HCT116 (cell line): ENCODE measurements at regions not wholly inside any gene's neighbourhood (a gene's known extent, or its start where the extent isn't known, plus 50 kb on each side); places are given as distances from the start of the nearest gene placed in this dataset.

Experiments
- ATAC-seq: fragments of 200-7000 bp; cut with Tn5 transposase; 2 replicates; pipeline ENCODE4 v1.9.1; 2020; ENCODE audit warnings: mild to moderate bottlenecking, moderate library complexity
- BruUV-seq: library from RNA; stranded (reverse); fragments of 400-500 nt; replicated peaks from 2 replicates; lab custom pipeline; 2021; lab: Mats Ljungman, UMichigan
- CTCF ChIA-PET: fragments of 300-600 bp; sonication (Branson Sonifier 250); formaldehyde crosslinking; loops from one replicate; lab custom pipeline; 2021; ENCODE audit warnings: antibody characterized with exemption; lab: Charles Lee
- POLR2A ChIA-PET: fragments of 300-600, 350-600 bp; sonication (Branson Sonifier 250); formaldehyde crosslinking; loops from one replicate; lab custom pipeline; 2021; ENCODE audit warnings: antibody characterized with exemption; lab: Charles Lee
- RAD21 ChIA-PET, 2 experiments: fragments of 300-600 bp; sonication (Branson Sonifier 250); formaldehyde crosslinking; loops; one replicate each; lab custom pipeline; 2023; ENCODE audit warnings: low total read pairs in 2 of 2; ENCODE audit not compliant: uncharacterized antibody in 2 of 2, unreplicated experiment in 2 of 2, low non-redundant PET in 1 of 2; lab: Charles Lee
- DNase-seq: peaks from one replicate; pipeline ENCODE4 v3.0.0-alpha.2; 2010; ENCODE audit warnings: low read depth, low spot score
- H2AFZ ChIP-seq: fragments of 200-600 bp; shearing (Covaris generic), sonication (generic); 2 replicates; pipeline ENCODE4 v1.6.1; 2017; ENCODE audit warnings: low read depth, mixed run types, mixed read lengths, antibody characterized with exemption, low read length; ENCODE audit not compliant: poor library complexity, severe bottlenecking
- H3K27ac ChIP-seq: 2 replicates; pipeline ENCODE4 v1.5.1; 2012; ENCODE audit warnings: low read depth, low read length
- H3K27me3 ChIP-seq: fragments of 200-600 bp; sonication (generic); 2 replicates; pipeline ENCODE4 v1.6.1; 2016; ENCODE audit warnings: mixed run types, low read length, mixed read lengths; ENCODE audit not compliant: insufficient read depth
- H3K36me3 ChIP-seq, 2 experiments: fragments of 200-500 bp in 1 of 2; fragments of 200-600 bp in 1 of 2; sonication (Bioruptor generic) in 1 of 2; sonication (generic) in 1 of 2; 2 replicates each; pipeline versions ENCODE4 v1.5.1 to v1.6.1; 2014 to 2016; ENCODE audit warnings: low read length in 2 of 2, inconsistent platforms in 1 of 2, mixed read lengths in 1 of 2, mixed run types in 1 of 2; ENCODE audit not compliant: insufficient read depth in 2 of 2, control insufficient read depth in 1 of 2
- H3K4me1 ChIP-seq, 2 experiments: fragments of 200-600 bp in 1 of 2; sonication (generic) in 1 of 2; 2 replicates each; pipeline versions ENCODE4 v1.5.1 to v1.6.1; 2012 to 2017; ENCODE audit warnings: low read length in 2 of 2, inconsistent platforms in 1 of 2, mild to moderate bottlenecking in 1 of 2, mixed read lengths in 1 of 2, mixed run types in 1 of 2, moderate library complexity in 1 of 2; ENCODE audit not compliant: insufficient read depth in 2 of 2, control insufficient read depth in 1 of 2
- H3K4me2 ChIP-seq: fragments of 200-600 bp; sonication (generic); 2 replicates; pipeline ENCODE4 v1.6.1; 2017; ENCODE audit warnings: mixed run types, low read length, mixed read lengths
- H3K4me3 ChIP-seq, 2 experiments: fragments of 200-600 bp in 1 of 2; sonication (generic) in 1 of 2; replicated peaks in 1 of 2; 2 replicates each; pipeline ENCODE4 v1.5.1; 2011 to 2016; ENCODE audit warnings: low read length in 2 of 2, control low read depth in 1 of 2, low read depth in 1 of 2, mild to moderate bottlenecking in 1 of 2, mixed read lengths in 1 of 2, mixed run types in 1 of 2
- H3K79me2 ChIP-seq: fragments of 200-600 bp; sonication (generic); 2 replicates; pipeline ENCODE4 v1.6.1; 2017; ENCODE audit warnings: mild to moderate bottlenecking, mixed run types, low read length, moderate library complexity, mixed read lengths; ENCODE audit not compliant: insufficient read depth
- H3K9ac ChIP-seq: fragments of 200-600 bp; sonication (generic); 2 replicates; pipeline ENCODE4 v1.6.1; 2016; ENCODE audit warnings: low read length, mixed read lengths
- H3K9me2 ChIP-seq: fragments of 200-600 bp; sonication (generic), shearing (Covaris generic); 2 replicates; pipeline ENCODE4 v1.6.1; 2017; ENCODE audit warnings: mixed run types, mild to moderate bottlenecking, moderate library complexity; ENCODE audit not compliant: insufficient read depth
- H3K9me3 ChIP-seq, 2 experiments: fragments of 200-500 bp in 1 of 2; fragments of 200-600 bp in 1 of 2; sonication (Bioruptor generic) in 1 of 2; sonication (generic) in 1 of 2; 2 replicates each; pipeline ENCODE4 v1.6.1; 2014 to 2017; ENCODE audit warnings: low read length in 2 of 2, mixed read lengths in 2 of 2, inconsistent platforms in 1 of 2, low read depth in 1 of 2, mild to moderate bottlenecking in 1 of 2, mixed run types in 1 of 2, moderate library complexity in 1 of 2; ENCODE audit not compliant: control insufficient read depth in 1 of 2, insufficient read depth in 1 of 2
- H4K20me1 ChIP-seq: fragments of 200-600 bp; sonication (generic), shearing (Covaris generic); 2 replicates; pipeline ENCODE4 v1.6.1; 2017; ENCODE audit warnings: mixed run types, mild to moderate bottlenecking, moderate library complexity; ENCODE audit not compliant: insufficient read depth
- ATF3 ChIP-seq: IDR thresholded peaks from 2 replicates; pipeline ENCODE4 v1.6.1; 2012
- CEBPB ChIP-seq: IDR thresholded peaks from 2 replicates; pipeline ENCODE4 v1.6.1; 2012; ENCODE audit warnings: low read depth
- EGR1 ChIP-seq: IDR thresholded peaks from 2 replicates; pipeline ENCODE4 v1.6.1; 2012; ENCODE audit warnings: low read depth
- EZH2phosphoT487 ChIP-seq: fragments of 200-600 bp; IDR thresholded peaks from 2 replicates; pipeline ENCODE4 v1.6.1; 2018; ENCODE audit warnings: antibody characterized with exemption, borderline replicate concordance
- JUND ChIP-seq: IDR thresholded peaks from 2 replicates; pipeline ENCODE4 v1.6.1; 2012
- POLR2A ChIP-seq: IDR thresholded peaks from 2 replicates; pipeline ENCODE4 v1.7.0; 2011; ENCODE audit warnings: borderline replicate concordance; ENCODE audit not compliant: insufficient read depth, insufficient read length; ENCODE audit errors: extremely low read depth
- POLR2AphosphoS5 ChIP-seq: IDR thresholded peaks from 2 replicates; pipeline ENCODE4 v1.6.1; 2011; ENCODE audit warnings: mild to moderate bottlenecking, low read depth, low read length, moderate library complexity
- RAD21 ChIP-seq: IDR thresholded peaks from 2 replicates; pipeline ENCODE4 v1.6.1; 2012; ENCODE audit warnings: low read depth, mild to moderate bottlenecking
- SP1 ChIP-seq: IDR thresholded peaks from 2 replicates; pipeline ENCODE4 v1.6.1; 2012; ENCODE audit warnings: low read depth
- SRF ChIP-seq: IDR thresholded peaks from 2 replicates; pipeline ENCODE4 v1.6.1; 2012; ENCODE audit warnings: low read depth
- TCF7L2 ChIP-seq: IDR thresholded peaks from 2 replicates; pipeline ENCODE4 v1.7.0; 2011; ENCODE audit warnings: borderline replicate concordance, inconsistent platforms; ENCODE audit not compliant: insufficient read depth, insufficient read length; ENCODE audit errors: extremely low read depth
- YY1 ChIP-seq: IDR thresholded peaks from 2 replicates; pipeline ENCODE4 v1.6.1; 2011; ENCODE audit warnings: low read length, low read depth, moderate library complexity, mild to moderate bottlenecking; ENCODE audit not compliant: insufficient replicate concordance; ENCODE audit errors: extremely low read depth
- ZBTB33 ChIP-seq: IDR thresholded peaks from 2 replicates; pipeline ENCODE4 v1.6.1; 2011; ENCODE audit warnings: mild to moderate bottlenecking, low read length, moderate library complexity; ENCODE audit not compliant: insufficient replicate concordance; ENCODE audit errors: extremely low read depth
- ZFX ChIP-seq: fragments of 450-650 bp; IDR thresholded peaks from 2 replicates; pipeline ENCODE4 v1.6.1; 2017
- ZNF274 ChIP-seq: fragments of 200-500 bp; sonication (Bioruptor generic); IDR thresholded peaks from 2 replicates; pipeline ENCODE4 v1.6.1; 2014; ENCODE audit warnings: mild to moderate bottlenecking, low read depth, low read length, inconsistent platforms
- intact Hi-C: fragments of 100-400 bp; cut with micrococcal nuclease; formaldehyde crosslinking; loops from 2 replicates; pipeline ENCODE4 v1.10.0; 2022
- TF ChIP-seq, protein P1 (sequence below): IDR thresholded peaks from 2 replicates; pipeline ENCODE4 v1.6.1; 2012
- TF ChIP-seq, protein P2 (sequence below): IDR thresholded peaks from 2 replicates; pipeline ENCODE4 v1.6.1; 2012; ENCODE audit warnings: low read depth
- TF ChIP-seq, protein P3 (sequence below), 3 experiments: fragments of 200-600 bp in 1 of 3; sonication (generic) in 1 of 3; IDR thresholded peaks in 2 of 3; conservative IDR thresholded peaks in 1 of 3; 2 replicates each; pipeline ENCODE4 v1.5.1; 2012 to 2017; ENCODE audit warnings: low read depth in 2 of 3, low read length in 2 of 3, antibody characterized with exemption in 1 of 3, borderline replicate concordance in 1 of 3, control low read depth in 1 of 3, mild to moderate bottlenecking in 1 of 3, mixed read lengths in 1 of 3, mixed run types in 1 of 3, moderate library complexity in 1 of 3; ENCODE audit not compliant: insufficient read depth in 1 of 3

DNA sequence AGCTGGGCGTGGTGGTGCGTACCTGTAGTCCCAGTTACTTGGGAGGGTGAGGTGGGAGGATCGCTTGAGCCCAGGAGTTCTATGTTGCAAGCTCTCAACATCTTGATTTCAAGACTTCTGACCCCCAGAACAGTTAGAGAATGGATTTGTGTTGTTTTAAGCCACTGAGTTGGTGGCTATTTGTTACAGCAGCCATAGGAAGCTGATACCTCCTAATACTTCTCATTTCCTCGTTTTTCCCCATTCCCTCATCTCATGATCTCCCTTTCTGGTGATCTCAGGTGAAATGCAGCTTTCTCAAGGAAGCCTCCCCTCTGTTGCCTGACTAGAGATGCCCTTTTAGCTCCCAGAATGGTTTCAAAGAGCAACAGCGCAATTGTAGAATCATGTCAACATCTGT is 378.8 kb downstream of the TYW1 start:
- H3K4me3 ChIP-seq = no peak overlapping the region
- intact Hi-C loops = no loop called here
- RAD21 ChIA-PET = no interaction called here
- no peak overlapping the region for H3K9ac ChIP-seq
- H3K4me1 ChIP-seq = no peaks in the 10 kb centered on the region
- no peaks in the 10 kb centered on the region for H3K27me3 ChIP-seq
- H3K9me2 ChIP-seq = no peaks in the 10 kb centered on the region
- no peaks in the 10 kb centered on the region for H3K9me3 ChIP-seq
- TF ChIP-seq RAD21 = no peak
- TF ChIP-seq ZBTB33 = no peak
- TF ChIP-seq SRF = no peak
- TF ChIP-seq, protein P1, sequence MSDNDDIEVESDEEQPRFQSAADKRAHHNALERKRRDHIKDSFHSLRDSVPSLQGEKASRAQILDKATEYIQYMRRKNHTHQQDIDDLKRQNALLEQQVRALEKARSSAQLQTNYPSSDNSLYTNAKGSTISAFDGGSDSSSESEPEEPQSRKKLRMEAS = no peak
- TF ChIP-seq, protein P2, sequence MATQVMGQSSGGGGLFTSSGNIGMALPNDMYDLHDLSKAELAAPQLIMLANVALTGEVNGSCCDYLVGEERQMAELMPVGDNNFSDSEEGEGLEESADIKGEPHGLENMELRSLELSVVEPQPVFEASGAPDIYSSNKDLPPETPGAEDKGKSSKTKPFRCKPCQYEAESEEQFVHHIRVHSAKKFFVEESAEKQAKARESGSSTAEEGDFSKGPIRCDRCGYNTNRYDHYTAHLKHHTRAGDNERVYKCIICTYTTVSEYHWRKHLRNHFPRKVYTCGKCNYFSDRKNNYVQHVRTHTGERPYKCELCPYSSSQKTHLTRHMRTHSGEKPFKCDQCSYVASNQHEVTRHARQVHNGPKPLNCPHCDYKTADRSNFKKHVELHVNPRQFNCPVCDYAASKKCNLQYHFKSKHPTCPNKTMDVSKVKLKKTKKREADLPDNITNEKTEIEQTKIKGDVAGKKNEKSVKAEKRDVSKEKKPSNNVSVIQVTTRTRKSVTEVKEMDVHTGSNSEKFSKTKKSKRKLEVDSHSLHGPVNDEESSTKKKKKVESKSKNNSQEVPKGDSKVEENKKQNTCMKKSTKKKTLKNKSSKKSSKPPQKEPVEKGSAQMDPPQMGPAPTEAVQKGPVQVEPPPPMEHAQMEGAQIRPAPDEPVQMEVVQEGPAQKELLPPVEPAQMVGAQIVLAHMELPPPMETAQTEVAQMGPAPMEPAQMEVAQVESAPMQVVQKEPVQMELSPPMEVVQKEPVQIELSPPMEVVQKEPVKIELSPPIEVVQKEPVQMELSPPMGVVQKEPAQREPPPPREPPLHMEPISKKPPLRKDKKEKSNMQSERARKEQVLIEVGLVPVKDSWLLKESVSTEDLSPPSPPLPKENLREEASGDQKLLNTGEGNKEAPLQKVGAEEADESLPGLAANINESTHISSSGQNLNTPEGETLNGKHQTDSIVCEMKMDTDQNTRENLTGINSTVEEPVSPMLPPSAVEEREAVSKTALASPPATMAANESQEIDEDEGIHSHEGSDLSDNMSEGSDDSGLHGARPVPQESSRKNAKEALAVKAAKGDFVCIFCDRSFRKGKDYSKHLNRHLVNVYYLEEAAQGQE = no peak
- TF ChIP-seq ZFX = no peak
- TF ChIP-seq YY1 = no peak
- no peak for TF ChIP-seq POLR2AphosphoS5
- no peak for TF ChIP-seq CEBPB
- TF ChIP-seq EGR1 = no peak
- TF ChIP-seq, protein P3, sequence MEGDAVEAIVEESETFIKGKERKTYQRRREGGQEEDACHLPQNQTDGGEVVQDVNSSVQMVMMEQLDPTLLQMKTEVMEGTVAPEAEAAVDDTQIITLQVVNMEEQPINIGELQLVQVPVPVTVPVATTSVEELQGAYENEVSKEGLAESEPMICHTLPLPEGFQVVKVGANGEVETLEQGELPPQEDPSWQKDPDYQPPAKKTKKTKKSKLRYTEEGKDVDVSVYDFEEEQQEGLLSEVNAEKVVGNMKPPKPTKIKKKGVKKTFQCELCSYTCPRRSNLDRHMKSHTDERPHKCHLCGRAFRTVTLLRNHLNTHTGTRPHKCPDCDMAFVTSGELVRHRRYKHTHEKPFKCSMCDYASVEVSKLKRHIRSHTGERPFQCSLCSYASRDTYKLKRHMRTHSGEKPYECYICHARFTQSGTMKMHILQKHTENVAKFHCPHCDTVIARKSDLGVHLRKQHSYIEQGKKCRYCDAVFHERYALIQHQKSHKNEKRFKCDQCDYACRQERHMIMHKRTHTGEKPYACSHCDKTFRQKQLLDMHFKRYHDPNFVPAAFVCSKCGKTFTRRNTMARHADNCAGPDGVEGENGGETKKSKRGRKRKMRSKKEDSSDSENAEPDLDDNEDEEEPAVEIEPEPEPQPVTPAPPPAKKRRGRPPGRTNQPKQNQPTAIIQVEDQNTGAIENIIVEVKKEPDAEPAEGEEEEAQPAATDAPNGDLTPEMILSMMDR (IDR thresholded peaks at IDR 0.05 in 2 of 3, conservative IDR thresholded peaks at IDR 0.05 in 1 of 3; ENCODE audit: borderline replicate concordance in 1 of 3, insufficient read depth in 1 of 3, low read depth in 2 of 3, low read length in 2 of 3) = no peak
- no peak for TF ChIP-seq TCF7L2
- TF ChIP-seq JUND = no peak
- no peak for TF ChIP-seq POLR2A
- TF ChIP-seq ZNF274 = no peak
- no peak for TF ChIP-seq SP1
- TF ChIP-seq ATF3 = no peak
- no peak for TF ChIP-seq EZH2phosphoT487
- no peak overlapping the region for H3K27ac ChIP-seq
- no TSS peak for BruUV-seq
- no peak overlapping the region for H3K4me2 ChIP-seq
- H3K79me2 ChIP-seq = no peaks in the 10 kb centered on the region
- no peak overlapping the region for H2AFZ ChIP-seq
- ATAC-seq (no peak), DNase-seq (no peak)
- H4K20me1 ChIP-seq = no peaks in the 10 kb centered on the region
- CTCF ChIA-PET = no interaction called here
- POLR2A ChIA-PET = no interaction called here
- no peaks in the 10 kb centered on the region for H3K36me3 ChIP-seq
